WERI-Rb-1 (cell line): ENCODE measurements at regions not wholly inside any gene's neighbourhood (a gene's known extent, or its start where the extent isn't known, plus 50 kb on each side); places are given as distances from the start of the nearest gene placed in this dataset.

Experiments used
- DNase-seq: peaks from one replicate; pipeline ENCODE4 v3.0.0-alpha.2; 2020
- H3K27ac ChIP-seq: fragments of 250-450 bp; sonication (Bioruptor Pico); 2 replicates; pipeline ENCODE4 v1.5.1; 2020; ENCODE audit warnings: mild to moderate bottlenecking, moderate library complexity
- H3K27me3 ChIP-seq: fragments of 250-450 bp; sonication (Bioruptor Pico); 2 replicates; pipeline ENCODE4 v1.5.1; 2021; ENCODE audit warnings: mild to moderate bottlenecking, low read depth, moderate library complexity; ENCODE audit not compliant: insufficient read depth, severe bottlenecking
- H3K36me3 ChIP-seq: fragments of 250-450 bp; sonication (Bioruptor Pico); 2 replicates; pipeline ENCODE4 v1.5.1; 2020; ENCODE audit warnings: mild to moderate bottlenecking, moderate library complexity
- H3K4me3 ChIP-seq: 2 replicates; pipeline ENCODE4 v1.5.1; 2011; ENCODE audit warnings: low read depth, mild to moderate bottlenecking, control low read depth, low read length
- H3K9me3 ChIP-seq: fragments of 250-450 bp; sonication (Bioruptor Pico); 2 replicates; pipeline ENCODE4 v1.5.1; 2021; ENCODE audit warnings: mild to moderate bottlenecking, moderate library complexity; ENCODE audit not compliant: severe bottlenecking
- CTCF ChIP-seq: IDR thresholded peaks from 2 replicates; pipeline ENCODE4 v1.5.1; 2011; ENCODE audit warnings: low read depth, mild to moderate bottlenecking, control low read depth, inconsistent platforms, low read length

DNA sequence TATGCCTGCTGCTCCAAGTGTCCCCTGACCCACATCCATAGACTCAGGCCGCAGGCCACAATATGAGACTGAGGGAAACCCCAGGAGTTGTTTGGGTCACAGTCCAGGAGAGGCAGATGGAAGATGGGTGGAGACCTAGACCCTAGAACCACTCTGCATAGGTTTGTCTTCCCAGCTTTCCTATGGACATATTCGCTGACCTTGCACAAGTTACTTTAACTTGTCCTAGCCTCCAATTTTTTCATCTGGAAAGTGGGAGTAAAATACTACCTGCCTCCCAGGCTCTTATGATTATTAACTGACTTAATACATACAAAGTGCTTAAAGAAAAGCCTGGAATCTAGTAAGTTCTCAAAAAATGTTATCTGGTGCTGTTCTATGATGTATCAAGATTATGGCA, 157.1 kb upstream of the IFNG-AS1 start:
- Histone ChIP-seq H3K27me3 (no peaks in the 10 kb centered on the region), H3K4me3 (no peak overlapping the region), H3K9me3 (no peaks in the 10 kb centered on the region), H3K27ac (no peak overlapping the region), H3K36me3 (no peaks in the 10 kb centered on the region)
- no peak for TF ChIP-seq CTCF
- no peak for DNase-seq

DNA sequence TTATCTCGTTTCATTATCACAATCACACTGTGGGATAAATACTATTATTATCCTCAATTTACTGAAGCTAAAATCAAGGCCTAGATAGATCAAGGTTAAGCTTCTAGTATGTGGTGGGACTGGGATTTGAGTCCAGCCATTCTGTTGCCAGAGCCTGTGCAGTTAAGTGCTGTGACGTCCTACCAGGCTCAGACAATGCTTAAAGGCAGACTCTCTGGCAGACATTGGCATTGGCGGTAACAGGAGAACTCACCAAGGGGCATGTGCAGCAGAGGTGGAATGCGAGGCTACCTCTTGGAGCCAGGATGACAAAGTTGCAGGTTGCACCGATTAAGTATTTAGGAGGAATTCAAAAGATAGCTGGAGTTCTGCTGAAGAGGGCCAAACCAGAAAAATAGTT, 155.6 kb upstream of the IFNG-AS1 start:
- Histone ChIP-seq H3K27ac (no peak overlapping the region), H3K4me3 (no peak overlapping the region), H3K9me3 (no peaks in the 10 kb centered on the region), H3K36me3 (no peaks in the 10 kb centered on the region), H3K27me3 (no peaks in the 10 kb centered on the region)
- DNase-seq = no peak
- TF ChIP-seq CTCF = no peak

- no peak for TF ChIP-seq CTCF
- Histone ChIP-seq H3K9me3 (no peaks in the 10 kb centered on the region), H3K27me3 (no peaks in the 10 kb centered on the region), H3K27ac (no peak overlapping the region), H3K4me3 (no peak overlapping the region), H3K36me3 (no peaks in the 10 kb centered on the region)
- no peak for DNase-seq
Observed at GRCh38 chr12:67837876-67838275, 151.4 kb upstream of the IFNG-AS1 start.

- no peak for TF ChIP-seq CTCF
- DNase-seq = no peak
- H3K27me3 ChIP-seq = no peaks in the 10 kb centered on the region
- H3K4me3 ChIP-seq = no peak overlapping the region
- no peak overlapping the region for H3K27ac ChIP-seq
- H3K9me3 ChIP-seq = no peaks in the 10 kb centered on the region
- no peaks in the 10 kb centered on the region for H3K36me3 ChIP-seq
Observed at GRCh38 chr12:67842124-67842523, 147.1 kb upstream of the IFNG-AS1 start.

DNA sequence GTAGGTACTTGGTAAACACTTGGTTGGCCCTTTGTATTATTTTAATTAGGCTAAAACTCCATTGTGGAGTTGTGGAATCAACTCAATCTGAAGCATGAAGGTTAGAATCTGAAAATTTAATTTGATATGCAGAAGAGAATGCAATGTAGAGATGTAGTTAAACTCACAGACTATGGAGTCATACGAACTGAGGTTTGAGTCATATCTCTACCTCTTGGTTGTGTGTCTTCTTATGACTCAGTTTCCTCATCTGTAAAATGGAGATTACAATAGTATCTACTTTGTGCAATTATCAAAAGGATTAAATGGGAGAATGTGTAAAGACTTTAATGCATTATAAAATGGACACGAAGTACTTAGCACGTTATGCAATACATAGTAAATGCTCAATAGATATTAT, 146.0 kb upstream of the IFNG-AS1 start:
- no peak overlapping the region for H3K4me3 ChIP-seq
- no peak overlapping the region for H3K27ac ChIP-seq
- no peaks in the 10 kb centered on the region for H3K9me3 ChIP-seq
- TF ChIP-seq CTCF = no peak
- H3K36me3 ChIP-seq = no peaks in the 10 kb centered on the region
- H3K27me3 ChIP-seq = no peaks in the 10 kb centered on the region
- no peak for DNase-seq

DNA sequence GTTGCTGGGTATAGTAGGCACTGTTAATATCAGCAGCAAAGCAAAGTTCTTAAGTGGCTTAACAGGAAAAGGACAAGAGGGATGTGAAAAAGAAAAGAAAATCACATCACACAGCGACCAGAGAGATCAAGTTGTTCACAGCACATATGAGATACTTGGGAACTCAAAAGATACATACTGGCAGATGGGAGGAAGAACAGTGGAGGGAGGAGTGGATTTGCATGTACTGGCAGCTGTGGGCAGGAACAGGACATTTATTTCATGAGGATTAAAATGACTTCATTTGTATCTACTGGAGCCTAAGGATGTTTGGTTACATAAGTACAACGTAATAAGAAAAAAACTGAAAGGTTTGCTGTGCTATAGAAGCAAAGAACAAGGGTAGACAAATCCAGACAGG, 136.5 kb upstream of the IFNG-AS1 start:
- H3K27ac ChIP-seq = no peak overlapping the region
- DNase-seq = no peak
- no peaks in the 10 kb centered on the region for H3K9me3 ChIP-seq
- TF ChIP-seq CTCF = no peak
- H3K4me3 ChIP-seq = no peak overlapping the region
- no peaks in the 10 kb centered on the region for H3K36me3 ChIP-seq
- H3K27me3 ChIP-seq = no peaks in the 10 kb centered on the region
